DMS153 (cell line): ENCODE measurements at regions not wholly inside any gene's neighbourhood (a gene's known extent, or its start where the extent isn't known, plus 50 kb on each side); places are given as distances from the start of the nearest gene placed in this dataset.
"Not testable (repeated sequence)": the region's sequence is repeated elsewhere in the genome, so short reads cannot be mapped to it uniquely, and the experiment has no call there.

Experiments used
- DNase-seq: peaks from one replicate; lab custom pipeline; 2025; lab: John Stamatoyannopoulos, UW

DNA sequence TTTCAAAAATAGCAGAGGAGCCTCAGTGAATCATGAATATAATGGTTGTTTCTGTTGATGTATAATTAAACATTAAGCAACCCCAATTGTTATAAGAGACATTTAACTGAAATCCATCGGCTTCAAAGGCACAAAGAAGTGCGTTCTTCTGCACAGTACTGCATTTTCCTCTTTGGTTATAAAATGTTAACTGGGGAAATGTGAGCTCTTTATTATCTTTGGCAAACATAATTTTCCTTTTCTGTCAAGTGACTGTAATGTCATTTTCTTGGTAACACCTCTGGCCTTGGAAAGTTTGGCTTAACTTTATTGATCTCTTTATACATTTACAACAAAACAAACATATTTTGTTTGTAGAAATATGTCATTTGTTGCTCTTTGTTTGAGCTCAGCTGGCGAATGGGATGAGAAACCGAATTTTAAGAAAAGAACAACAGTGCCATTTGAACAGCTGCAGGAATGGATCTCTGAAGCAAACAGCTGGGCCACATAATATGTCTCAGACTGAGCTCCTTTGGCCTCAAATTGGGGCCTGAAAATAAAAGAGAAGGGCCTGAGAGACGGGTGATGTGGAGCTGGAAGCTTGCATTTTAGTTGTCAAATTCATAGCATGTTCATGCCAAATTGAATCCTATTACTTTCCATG is 427.0 kb upstream of the SPTLC3 start:
- no peak for DNase-seq

DNA sequence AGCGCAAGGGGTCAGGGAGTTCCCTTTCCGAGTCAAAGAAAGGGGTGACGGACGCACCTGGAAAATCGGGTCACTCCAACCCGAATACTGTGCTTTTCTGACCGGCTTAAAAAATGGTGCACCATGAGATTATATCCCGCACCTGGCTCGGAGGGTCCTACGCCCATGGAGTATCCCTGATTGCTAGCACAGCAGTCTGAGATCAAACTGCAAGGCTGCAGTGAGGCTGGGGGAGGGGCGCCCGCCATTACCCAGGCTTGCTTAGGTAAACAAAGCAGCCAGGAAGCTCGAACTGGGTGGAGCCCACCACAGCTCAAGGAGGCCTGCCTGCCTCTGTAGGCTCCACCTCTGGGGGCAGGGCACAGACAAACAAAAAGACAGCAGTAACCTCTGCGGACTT is 426.1 kb upstream of the SPTLC3 start:
- not testable (repeated sequence) for DNase-seq

DNA sequence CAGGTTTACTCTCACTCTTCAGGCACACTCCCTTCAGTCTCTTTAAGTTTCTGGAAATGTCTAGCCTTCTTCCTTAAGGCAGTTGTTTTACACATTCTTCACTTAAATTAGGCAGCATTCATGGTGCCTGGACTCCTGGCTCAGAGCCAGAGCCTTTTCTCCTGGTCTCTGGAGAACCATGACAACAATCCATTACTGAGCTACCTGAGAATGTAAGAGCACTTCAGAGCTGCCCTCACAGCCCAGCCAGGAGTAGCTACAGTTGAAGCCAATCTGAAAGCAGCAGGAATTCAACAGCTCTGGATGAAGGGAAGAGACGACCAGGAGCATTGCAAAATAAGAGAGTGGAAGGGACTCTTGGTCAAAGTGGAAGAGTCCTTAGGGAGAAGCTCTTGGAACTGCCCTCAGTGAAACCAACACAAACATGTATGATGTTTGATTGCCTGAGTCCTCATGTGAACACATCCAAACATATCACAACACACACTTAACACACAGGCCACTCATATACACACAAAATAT is 416.8 kb upstream of the SPTLC3 start:
- DNase-seq = peak; percentile 88

DNA sequence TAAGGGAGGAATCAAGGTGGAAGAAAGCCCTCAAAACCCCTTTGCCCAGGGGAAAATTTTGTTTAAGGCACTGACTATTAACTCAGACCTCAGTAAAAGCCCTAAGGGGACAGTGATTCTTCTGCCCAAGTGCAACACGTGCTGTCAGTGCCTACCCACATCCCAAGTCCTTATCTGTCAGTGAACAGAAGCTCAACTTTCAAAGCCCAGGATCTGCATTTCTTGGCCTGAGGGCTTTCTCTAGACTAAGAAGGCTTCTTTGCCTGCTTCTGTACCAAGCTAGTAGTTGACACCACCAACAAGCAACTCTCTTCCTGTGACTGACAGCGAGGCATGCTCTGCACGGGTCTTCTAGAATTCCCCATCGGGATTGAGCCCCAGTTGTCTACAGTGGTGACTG is 416.0 kb upstream of the SPTLC3 start:
- no peak for DNase-seq

DNA sequence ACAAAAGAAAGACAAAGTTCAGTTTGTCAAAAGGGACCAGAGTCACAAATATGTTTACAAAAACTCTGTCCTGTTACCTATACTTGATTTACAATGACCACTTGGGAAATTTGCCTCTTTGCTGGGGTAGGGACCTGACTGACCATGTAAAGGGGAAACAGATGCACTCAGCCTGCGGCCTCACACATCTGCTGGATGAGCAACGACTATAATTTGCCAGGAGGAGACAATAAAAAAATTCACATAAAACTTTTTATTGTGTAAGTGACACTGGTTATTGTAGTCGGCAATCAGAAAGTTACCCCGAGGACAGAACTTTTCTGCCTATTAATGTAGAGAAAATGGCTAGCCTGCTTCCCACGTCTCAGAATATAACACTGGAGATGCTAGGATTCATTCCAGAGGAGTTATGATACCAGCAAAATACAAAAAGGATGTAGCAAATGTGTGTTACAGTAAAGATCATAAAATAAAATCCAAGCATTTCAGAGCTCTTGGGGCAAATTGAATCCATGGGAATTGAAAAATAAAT is 415.4 kb upstream of the SPTLC3 start:
- DNase-seq = no peak

DNA sequence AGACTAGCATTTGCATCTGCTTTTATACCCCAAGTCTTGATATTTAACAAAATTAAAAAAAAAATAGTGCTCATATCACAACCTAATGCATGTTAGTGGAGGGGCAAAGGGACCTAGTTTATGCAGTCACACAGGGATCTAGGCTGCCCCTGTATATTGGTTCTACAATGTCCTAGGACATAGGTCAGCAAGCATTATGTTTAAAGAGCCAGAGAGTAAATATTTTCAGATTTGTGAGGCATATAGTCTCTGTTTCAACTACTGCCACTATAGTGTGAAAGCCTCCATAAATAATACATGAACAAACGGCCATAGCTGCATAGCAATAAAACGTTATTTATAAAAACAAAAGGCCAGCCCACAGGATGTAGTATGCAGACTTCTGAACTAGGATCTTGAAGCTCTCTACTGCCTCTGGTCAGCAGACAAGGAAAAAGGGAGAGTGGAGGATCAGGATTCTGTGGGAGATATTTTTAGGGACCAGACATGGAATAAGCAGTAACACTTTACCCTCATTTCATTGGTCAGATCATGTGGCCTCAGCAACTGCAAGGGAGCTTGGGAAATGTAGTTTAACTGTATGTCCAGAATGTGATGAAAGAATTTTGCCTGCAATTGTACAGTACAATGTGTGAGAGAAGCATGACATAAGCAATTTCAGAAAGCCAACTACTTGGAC is 414.2 kb upstream of the SPTLC3 start:
- DNase-seq = peak; percentile 59

DNA sequence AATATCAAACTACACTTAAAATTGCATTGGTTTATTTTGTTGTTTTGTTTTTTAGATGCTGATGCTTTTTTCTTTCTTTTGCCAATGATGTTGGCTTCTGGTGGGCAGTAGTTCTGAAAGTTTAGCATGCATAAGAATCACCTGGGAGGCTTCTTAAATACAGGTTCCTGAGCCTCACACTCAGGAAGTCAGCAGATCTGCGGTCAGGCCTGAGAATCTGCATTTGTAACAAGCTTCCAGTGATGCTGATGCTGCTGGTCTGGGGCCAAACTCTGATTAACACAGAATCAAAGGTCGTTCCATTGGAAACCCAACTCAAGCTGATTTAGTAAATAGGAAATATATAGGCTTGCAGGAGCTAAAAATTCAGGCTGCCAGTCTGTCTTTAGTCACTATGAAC is 412.9 kb upstream of the SPTLC3 start:
- no peak for DNase-seq

DNA sequence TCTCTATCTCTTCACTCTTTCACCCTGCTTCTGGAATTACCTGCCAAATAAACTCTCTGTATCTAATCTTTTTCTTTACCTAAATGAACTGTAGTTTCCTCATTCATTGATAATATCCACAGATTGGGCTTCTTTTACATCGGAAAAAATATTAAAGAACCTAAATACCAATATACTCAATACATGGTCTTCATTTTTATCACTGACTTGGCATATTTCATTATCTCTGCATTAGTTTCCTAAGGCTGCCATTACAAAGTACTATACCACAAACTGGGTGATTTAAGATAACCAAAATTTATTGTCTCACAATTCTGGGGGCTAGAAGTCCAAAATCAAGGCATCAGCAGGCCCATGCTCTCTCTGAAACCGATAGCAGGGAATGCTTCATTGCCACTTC is 411.9 kb upstream of the SPTLC3 start:
- no peak for DNase-seq

DNA sequence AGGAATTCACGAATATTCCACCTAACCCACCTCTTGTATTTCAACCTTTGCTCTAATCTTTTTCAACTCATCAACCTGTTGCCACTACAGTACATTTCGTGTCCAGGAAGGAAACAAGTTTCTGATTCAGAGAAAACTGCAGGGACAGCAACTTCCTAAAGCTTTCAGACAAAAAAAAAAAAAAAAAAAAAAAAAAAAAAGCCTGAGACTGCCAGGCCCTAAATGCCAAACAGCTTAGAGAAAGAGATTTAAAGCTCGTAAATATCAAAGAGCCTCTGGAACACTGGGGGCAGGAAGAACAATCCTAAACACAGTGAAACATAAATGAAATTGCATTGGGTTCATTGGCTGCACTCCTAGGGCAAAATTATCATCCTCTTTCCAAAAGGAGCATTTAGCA is 411.2 kb upstream of the SPTLC3 start:
- DNase-seq = peak; percentile 39

DNA sequence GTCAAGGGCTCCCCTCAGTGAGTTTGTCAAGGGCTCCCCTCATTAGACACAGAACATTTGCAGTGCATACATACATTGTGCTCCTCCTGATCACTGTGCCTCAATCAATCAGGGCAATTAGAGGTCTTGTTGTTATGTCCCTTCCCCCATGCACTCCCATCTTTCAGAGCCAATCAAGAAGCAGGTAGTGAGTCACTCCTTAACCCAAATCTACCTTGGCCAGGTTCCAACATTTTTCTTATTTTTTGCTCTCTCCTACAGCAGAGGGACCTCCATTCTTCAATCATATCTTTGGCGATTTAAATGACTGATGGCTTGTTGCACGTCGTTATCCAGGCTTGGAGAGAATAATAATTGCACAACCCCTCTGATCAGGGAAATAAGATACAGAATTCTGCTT is 409.9 kb upstream of the SPTLC3 start:
- DNase-seq = no peak

DNA sequence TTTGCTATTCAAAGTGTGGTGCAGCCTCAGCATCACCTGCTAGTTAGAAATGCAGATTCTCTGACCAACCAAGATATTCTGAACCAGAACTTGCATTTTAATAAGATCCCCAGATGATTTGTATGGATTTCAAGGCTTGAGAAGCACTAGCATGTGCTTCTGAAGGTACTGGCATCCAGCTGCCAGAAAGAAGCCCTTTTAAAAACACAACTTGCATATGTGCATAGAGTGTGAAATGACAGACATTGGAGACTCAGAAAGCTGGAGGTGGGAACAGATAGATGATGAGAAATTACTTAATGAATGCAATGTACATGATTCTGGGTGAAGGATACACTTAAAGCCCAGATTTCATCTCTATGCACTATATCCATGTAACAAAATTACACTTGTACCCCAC is 409.3 kb upstream of the SPTLC3 start:
- DNase-seq = no peak

DNA sequence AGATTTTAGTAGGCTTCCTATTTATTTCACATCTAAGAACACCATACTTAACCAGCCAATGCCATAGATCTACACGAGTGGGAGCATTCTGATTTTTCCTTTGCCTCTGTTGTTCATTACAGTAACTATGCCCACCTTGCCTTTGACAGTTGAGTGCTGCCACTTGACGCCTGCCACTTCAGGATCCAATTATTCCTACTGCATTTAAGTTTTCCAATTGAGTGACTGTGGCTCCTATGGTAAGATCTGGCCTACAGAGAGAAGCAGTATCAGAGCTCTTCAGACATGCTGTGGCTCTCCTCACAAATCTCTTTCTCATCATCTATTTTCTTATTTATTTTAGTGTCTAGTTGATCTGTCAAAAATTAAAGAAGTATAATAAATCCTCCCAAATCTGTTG is 403.0 kb upstream of the SPTLC3 start:
- DNase-seq = no peak

DNA sequence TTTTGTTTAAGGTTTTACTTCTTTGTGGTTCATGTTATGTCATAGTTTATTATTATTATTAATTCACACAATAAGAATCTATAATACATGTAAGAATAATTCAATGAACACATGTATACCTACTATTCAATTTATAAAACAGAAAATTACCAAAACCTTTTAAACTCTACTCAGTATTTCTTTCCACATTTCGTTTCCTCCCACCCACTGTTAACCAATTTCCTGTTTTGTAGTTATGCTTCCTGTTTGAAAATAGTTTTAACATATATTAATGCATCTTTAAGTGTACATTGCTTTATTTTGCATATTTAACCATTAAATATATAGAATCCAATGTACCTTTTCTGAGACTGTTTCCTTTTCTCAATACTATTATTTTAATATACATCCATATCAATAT is 397.9 kb upstream of the SPTLC3 start:
- DNase-seq = no peak

DNA sequence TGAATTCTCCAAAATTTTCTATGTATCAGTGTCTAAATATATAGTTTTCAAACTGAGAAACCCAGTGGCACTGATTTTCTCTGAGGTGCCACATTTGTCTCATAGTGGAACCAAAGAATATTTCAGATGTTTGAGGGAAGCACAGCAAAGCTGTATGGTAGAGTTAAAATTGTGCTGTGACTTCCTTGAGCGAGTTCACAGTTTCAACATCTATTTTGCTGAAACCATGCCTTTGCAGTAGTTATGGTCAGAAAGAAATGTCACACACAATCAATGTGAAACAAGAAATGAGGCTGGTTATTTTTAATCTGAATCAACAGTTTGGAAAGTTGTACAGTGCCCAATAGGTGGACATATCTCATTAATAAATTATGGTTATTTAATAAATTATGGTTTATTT is 394.0 kb upstream of the SPTLC3 start:
- DNase-seq = no peak

DNA sequence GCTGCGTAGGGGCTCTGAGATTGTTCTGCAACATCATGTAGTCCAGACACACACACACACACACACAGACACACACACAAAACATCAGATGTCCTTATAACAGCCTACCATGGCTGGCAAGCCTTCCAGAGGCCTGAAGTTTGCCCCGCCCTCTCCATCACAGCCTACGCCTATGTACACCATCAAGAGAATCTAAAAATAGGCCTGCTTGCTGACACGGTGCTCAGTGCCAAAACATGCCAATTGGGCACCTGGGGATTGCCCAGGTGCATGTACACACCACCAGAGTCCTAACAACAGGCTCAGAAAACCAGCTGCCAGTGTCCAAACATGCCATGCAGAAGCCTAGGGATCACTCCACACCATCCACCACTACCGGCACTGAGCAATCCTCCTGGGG is 391.7 kb upstream of the SPTLC3 start:
- DNase-seq = peak; percentile 30

DNA sequence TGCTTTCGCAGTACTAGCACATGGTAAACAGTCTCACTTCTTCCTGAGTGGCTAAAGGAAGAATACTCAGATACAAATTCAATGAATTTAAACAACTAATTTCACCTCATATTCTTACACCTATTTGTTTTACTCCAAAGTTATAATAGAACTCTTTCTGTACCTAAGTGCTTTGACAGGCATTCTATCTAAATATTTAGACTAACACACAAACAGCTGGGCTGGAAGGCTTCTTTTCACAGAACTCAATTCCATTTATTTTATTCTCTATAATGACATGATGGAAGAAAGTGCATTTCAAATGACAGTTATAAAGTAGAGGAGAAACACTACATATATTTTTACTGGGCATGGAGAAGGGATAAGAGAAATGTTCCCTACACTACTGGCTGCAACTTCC is 384.9 kb upstream of the SPTLC3 start:
- no peak for DNase-seq

DNA sequence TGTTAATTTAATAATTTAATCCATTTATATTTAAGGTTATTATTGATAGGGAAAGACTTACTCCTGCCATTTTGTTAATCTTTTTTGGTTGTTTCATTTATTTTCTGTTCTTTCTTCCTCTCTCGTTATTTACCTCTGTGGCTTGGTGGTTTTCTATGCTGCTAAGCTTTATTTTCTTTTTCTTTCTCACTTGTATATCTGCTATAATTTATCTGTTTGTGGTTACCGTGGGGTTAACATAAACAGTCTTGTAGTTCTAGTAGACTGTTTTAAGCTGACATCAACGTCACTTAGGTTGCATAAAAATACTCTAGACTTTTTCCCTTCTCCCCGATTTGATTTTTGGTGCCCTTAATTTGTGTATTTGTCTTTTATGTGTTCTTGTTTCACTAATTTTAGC is 381.3 kb upstream of the SPTLC3 start:
- DNase-seq = no peak

DNA sequence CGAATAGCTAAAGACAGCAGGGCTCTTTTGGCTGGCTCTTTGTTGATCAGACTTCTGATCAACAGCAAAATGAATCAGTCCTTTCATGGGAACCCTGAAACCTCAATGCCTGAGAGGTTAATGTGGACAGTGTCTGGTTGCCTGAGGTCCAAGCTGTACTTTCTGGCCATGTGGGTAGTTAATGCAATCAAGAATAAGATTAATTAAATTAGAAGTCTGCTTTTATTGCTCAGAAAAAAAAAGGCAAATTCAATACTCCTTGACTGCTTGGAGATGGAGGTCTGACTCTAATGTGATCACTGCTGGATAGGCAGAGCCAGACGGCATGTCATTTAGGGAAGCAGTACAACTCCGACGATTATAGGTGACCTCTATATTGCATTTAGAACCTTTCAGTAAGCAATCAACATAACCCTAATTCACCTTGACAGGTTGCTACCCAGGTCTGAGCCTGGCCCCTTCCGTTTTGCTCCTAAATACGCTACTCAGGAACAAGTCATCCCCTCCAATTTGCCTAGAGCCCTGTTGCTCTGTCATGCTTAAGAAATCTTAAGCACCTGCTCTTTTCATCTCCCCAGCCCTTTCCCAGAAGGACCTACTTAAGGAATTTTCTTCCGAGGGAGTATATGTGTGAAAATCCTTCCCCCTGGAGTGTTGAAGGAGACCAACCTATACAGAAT is 370.0 kb upstream of the SPTLC3 start:
- DNase-seq = no peak

DNA sequence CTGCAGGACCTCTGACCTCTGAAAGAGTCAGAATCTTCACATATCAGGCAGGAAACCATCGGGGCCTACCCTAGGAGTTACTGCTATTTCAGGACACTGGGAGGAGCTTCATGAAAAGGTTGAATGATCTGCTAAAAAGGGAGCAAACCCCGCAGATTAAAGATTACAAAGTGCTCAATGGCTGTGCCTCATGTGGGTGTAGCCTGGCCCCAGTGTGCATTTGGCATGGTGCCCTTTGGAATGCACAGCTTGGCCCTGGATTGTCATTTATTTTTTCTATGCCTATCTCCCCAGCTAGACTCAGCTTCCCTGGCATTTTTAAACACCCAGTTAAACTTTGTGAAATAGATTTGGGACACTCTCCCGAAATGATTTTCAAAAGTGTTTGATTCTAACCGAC is 368.5 kb upstream of the SPTLC3 start:
- no peak for DNase-seq

DNA sequence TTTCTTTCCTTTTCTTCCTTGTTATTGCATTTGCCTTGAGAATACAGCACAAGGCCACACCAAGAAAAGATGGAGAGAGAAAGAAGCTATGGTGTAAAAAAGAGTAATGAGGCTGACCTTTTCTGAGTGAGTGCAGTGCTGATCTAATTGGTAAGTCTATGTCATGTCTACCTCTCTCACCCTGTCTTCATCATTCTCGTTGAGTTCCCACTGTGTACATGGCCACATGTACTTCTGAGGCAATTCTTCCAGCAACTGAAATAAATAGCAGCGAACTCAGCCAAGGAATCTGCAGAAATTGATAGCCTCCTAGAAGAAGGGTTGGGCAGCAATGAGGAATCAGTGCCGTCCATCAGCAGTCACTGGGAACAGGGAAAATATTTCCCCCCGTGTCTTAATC is 367.2 kb upstream of the SPTLC3 start:
- no peak for DNase-seq

DNA sequence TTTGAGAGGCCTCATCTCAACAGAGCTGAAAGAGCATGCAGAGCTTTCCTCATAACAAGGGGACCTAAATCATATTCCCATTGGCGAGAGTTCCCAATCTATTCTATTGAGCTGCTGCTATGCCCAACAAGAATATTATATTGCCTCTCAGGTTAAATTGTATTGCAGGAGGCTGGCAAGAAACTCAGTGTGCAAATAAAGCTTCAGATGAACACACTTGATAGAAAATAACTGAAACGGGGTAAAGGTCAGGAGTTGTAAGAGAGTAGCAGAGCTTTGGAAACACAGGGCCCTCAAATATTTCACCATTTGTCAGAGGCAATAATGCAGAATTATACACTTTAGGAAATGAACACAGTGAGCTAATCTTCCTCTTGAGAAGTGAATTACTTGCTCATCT is 364.3 kb upstream of the SPTLC3 start:
- DNase-seq = no peak

DNA sequence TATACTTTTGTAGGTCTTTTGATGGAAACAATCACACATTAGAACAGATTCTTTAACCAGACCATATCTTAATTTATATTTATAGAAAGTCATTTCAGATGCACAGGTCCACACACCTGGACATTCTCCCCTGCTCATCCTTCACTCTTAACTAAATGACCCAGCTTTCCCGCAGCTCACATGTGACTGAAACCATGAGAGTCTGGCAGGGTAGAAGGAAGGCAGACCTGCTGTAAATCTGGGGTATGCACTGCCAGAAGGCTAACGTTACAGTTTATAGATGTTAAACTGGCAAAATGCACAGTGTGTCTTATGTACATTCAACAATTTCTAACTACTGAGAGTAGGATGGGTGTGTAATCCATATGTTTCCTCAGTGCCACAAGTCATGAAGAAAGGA is 359.5 kb upstream of the SPTLC3 start:
- no peak for DNase-seq

DNA sequence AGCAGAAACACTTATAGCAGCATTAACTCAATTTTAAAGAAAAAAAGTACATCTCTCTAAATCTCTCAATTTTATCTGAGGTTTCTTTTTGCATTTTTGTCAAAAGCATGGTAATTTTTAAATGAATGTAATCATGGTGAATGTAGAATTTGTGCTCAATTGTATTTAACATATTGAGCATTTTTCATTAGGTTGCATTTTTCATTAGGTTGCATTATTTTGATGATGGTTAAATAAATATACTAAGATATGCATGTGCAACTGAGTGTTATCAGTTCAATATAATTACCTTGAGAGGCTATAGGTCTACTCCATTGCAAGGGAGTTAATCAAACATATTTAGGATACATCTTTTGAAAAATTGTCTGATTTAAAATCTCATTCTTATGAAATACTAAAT is 355.1 kb upstream of the SPTLC3 start:
- no peak for DNase-seq
